Esophagus (tissue), 2 donors: ENCODE measurements at regions not wholly inside any gene's neighbourhood (a gene's known extent, or its start where the extent isn't known, plus 50 kb on each side); places are given as distances from the start of the nearest gene placed in this dataset.
"Not testable (repeated sequence)": the region's sequence is repeated elsewhere in the genome, so short reads cannot be mapped to it uniquely, and the experiment has no call there.

ENCODE experiments used
- H3K27ac ChIP-seq, 2 donors: one replicate each; pipeline ENCODE4 v1.5.1; 2013; ENCODE audit warnings: low read depth in 2 of 2, mild to moderate bottlenecking in 2 of 2, inconsistent platforms in 1 of 2, low read length in 1 of 2, moderate library complexity in 1 of 2
- H3K27me3 ChIP-seq, 2 donors: one replicate each; pipeline ENCODE4 v1.6.1; 2013; ENCODE audit warnings: low read length in 2 of 2, control low read depth in 1 of 2, mild to moderate bottlenecking in 1 of 2; ENCODE audit not compliant: insufficient read depth in 2 of 2, control insufficient read depth in 1 of 2
- H3K36me3 ChIP-seq, 2 donors: one replicate each; pipeline ENCODE4 v1.6.1; 2013; ENCODE audit warnings: low read length in 1 of 2; ENCODE audit not compliant: control insufficient read depth in 2 of 2, insufficient read depth in 2 of 2
- H3K4me1 ChIP-seq, 2 donors: one replicate each; pipeline ENCODE4 v1.6.1; 2013; ENCODE audit warnings: low read length in 1 of 2; ENCODE audit not compliant: control insufficient read depth in 2 of 2, insufficient read depth in 2 of 2
- H3K4me3 ChIP-seq, 2 donors: one replicate each; pipeline ENCODE4 v1.5.1; 2013; ENCODE audit warnings: low read length in 2 of 2, mild to moderate bottlenecking in 2 of 2, low read depth in 1 of 2, moderate library complexity in 1 of 2
- H3K9me3 ChIP-seq, 2 donors: one replicate each; pipeline ENCODE4 v1.6.1; 2013; ENCODE audit warnings: mild to moderate bottlenecking in 2 of 2, low read depth in 1 of 2, low read length in 1 of 2, moderate library complexity in 1 of 2; ENCODE audit not compliant: control insufficient read depth in 2 of 2, insufficient read depth in 1 of 2
- WGBS, 2 donors: extraction: QIAGEN DNeasy Blood & Tissue Kit; methylation state at CpG; one replicate each; pipeline ENCODE4 v1.1.7; 2013; 5-methylcytosine and 5-hydroxymethylcytosine counted together
- donor health status: healthy with polysubstance abuse.
- donor health status: Bipolar disorder and iron deficiency.

DNA sequence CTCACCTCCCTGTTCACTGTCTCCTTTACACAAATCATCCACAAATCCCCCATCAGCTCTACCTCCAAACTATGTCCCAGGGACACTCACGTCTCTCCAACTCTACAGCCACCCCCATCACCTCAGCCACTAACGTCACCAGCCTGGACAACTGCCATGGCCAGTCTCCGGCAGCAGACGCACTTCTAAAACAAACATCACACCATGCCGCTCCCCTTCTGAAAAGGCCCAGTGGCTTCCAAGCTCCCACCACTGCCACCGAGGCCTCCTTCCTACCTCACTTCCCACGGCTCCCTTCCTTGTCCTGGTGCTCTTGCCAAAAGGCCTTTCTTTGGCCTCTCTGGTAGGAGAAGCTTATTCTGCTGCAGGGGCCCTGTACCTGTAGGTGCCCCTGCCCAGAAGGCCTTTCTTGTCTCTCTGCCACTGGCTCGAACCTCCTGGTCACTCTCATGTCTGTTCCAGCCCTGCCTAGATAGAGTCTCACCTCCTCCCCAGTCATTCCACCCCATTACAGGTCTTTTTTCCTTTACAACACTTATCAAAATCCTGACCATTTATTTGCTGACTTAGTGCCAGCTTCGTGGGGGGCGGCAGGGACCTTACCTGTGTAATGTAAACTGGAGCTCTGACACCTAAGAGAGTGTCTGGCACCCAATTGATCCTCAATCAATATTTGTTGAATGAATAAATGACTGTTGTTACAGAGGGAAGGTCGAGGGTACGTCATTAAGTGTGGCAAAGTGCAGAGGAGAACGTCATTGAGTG lies 304.2 kb downstream of the GOLGA6L6 start:
- H3K27me3 ChIP-seq, H3K27ac ChIP-seq, H3K36me3 ChIP-seq, H3K9me3 ChIP-seq, H3K4me3 ChIP-seq, H3K4me1 ChIP-seq: not testable (repeated sequence)
- 68 to 71% methylated on average over 13 of the region's 13 CpGs for WGBS, 2 donors

DNA sequence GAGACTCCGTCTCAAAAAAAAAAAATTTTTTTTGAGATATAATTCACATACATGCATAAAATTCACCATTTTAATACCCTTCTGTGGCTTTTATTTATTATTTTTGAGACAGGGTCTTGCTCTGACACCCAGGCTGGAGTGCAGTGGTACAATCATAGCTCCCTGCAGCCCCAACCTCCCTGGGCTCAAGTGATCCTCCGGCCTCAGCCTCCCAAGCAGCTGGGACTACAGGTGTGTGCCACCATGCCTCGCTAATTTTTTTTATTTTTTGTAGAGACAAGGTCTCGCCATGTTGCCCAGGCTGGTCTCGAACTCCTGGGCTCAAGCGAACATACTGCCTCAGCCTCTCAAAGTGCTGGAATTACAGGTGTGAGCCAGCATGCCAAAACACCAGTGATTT lies 305.9 kb downstream of the GOLGA6L6 start:
- 65 to 71% methylated on average over 6 of the region's 6 CpGs for WGBS, 2 donors
- H3K27ac ChIP-seq, H3K36me3 ChIP-seq, H3K4me3 ChIP-seq, H3K9me3 ChIP-seq, H3K27me3 ChIP-seq, H3K4me1 ChIP-seq: not testable (repeated sequence)

GRCh38 chr15:20234006-20234540 lies 307.5 kb downstream of the GOLGA6L6 start:
- not testable (repeated sequence) for H3K9me3 ChIP-seq, H3K27me3 ChIP-seq, H3K36me3 ChIP-seq, H3K4me3 ChIP-seq, H3K4me1 ChIP-seq, H3K27ac ChIP-seq
- WGBS, 2 donors: 76 to 77% methylated on average over 12 of the region's 12 CpGs

DNA sequence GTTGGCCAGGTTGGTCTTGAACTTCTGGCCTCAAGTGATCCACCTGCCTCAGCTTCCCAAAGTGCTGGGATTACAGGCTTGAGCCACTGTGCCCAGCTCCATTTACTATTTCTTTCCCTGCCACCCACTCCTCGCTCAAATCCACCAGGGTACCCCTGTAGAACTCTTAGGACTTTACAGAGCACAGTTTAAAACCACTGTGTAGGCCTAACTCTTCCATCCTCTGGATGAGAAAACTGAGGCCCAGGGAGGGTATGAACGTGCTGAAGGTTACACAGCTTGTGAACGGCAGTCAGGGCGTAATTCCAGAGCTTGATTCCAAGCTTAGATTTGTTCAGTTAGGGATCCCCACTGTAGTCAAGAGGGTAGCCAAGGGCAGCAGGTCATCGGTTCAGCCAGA lies 309.1 kb downstream of the GOLGA6L6 start:
- H3K4me1 ChIP-seq, H3K36me3 ChIP-seq, H3K27me3 ChIP-seq, H3K4me3 ChIP-seq, H3K9me3 ChIP-seq, H3K27ac ChIP-seq: not testable (repeated sequence)
- WGBS, 2 donors: 63 to 65% methylated on average over 5 of the region's 5 CpGs

GRCh38 chr15:20230656-20231055 lies 310.9 kb downstream of the GOLGA6L6 start:
- H3K36me3 ChIP-seq, H3K27ac ChIP-seq, H3K4me3 ChIP-seq, H3K27me3 ChIP-seq, H3K4me1 ChIP-seq, H3K9me3 ChIP-seq: not testable (repeated sequence)
- WGBS, 2 donors: 64 to 65% methylated on average over 3 of the region's 3 CpGs

DNA sequence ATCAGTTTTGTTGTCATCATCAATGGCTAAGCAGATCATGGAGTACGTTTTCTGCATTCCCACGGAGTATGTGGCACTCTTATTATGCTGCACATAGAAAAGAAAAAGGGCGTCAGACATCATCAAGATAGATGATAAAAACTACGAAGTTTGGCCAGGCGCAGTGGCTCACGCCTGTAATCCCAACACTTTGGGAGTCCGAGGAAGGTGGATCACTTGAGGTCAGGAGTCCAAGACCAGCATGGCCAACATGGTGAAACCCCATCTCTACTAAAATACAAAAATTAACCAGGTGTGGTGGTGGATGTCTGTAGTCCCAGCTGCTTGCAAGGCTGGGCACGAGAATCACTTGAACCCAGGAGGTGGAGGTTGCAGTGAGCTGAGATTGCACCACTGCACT lies 312.8 kb downstream of the GOLGA6L6 start:
- not testable (repeated sequence) for H3K4me1 ChIP-seq, H3K9me3 ChIP-seq, H3K27ac ChIP-seq, H3K27me3 ChIP-seq, H3K4me3 ChIP-seq, H3K36me3 ChIP-seq
- 75 to 76% methylated on average over 8 of the region's 8 CpGs for WGBS, 2 donors

DNA sequence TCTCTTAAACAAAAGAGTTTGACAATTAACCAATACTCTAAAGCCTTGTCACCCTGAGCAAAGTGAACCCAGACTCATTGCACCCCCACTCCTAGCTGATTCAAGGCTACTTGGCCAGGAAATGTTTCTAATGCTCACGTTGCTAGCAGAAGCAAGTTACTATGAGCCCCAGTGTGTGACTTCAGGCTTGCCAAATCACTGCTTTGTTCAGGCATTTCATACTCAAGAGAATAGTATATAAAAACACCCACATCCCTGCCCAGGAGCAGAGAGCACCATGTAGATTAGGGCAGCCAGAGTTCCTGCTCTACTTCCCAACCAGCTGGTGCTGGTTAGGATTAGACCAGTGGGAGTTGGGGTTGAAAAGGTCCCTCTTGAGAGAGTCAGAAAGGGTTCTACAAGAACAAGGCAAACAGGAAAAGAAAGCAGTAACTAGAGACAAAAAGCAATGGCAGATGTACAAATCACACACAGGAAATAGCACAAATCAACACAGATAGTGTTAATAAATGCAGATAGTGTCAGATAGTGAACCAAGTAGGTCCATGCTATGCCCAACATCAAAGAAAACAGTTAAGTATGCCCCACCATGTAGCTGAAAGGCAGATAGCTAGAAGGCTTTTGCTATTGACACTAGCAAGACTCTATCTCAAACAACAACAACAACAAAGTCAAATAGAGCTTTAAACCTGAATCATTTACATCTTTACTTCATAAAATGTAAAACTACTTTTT lies 314.3 kb downstream of the GOLGA6L6 start:
- not testable (repeated sequence) for H3K27ac ChIP-seq, H3K9me3 ChIP-seq, H3K4me3 ChIP-seq, H3K4me1 ChIP-seq, H3K27me3 ChIP-seq, H3K36me3 ChIP-seq
- WGBS, 2 donors: 33 to 50% methylated on average over 1 of the region's 1 CpG

GRCh38 chr15:20226531-20226930 lies 315.1 kb downstream of the GOLGA6L6 start:
- not testable (repeated sequence) for H3K27ac ChIP-seq, H3K4me3 ChIP-seq, H3K36me3 ChIP-seq, H3K9me3 ChIP-seq, H3K27me3 ChIP-seq, H3K4me1 ChIP-seq
- 55 to 85% methylated on average over 1 to 2 of the region's 2 CpGs for WGBS, 2 donors

DNA sequence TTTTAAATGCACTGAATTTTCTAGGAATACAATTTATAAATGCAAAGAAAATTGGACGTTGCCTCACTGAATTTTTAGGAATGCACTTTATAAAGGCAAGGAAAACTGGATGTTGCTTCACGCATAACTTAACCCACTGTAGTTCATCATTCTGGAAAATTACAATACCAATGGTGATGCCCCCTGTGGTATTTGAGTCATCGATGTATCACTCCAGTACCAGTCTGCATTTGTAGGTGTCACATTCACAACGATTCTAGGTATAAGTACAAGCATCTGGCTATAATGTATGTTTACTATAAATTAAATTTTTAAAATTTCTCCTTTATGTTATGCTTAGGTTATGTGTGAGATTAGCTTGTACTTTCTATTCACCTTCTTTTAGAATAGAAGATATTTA lies 320.5 kb downstream of the GOLGA6L6 start:
- not testable (repeated sequence) for H3K27ac ChIP-seq

DNA sequence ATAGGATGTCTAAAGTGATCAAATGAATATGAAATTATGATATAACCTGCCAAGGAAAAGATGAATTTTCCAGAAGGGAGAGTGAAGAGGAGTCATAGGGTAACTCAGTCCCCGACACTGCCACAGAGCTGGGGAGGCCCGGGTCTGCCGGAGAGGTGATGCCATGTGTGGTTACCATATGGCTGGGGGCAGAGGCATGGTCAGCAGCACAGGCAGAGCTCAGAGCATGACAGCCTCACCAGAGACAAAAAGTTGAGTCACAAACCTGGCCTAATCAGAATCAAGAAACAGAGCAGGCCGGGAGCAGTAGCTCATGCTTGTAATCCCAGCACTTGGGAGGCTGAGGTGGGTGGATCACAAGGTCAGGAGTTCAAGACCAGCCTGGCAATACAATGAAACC lies 322.4 kb downstream of the GOLGA6L6 start:
- H3K4me3 ChIP-seq, H3K9me3 ChIP-seq, H3K36me3 ChIP-seq, H3K27me3 ChIP-seq, H3K27ac ChIP-seq, H3K4me1 ChIP-seq: not testable (repeated sequence)
- 81% methylated on average over 4 of the region's 4 CpGs for WGBS, 2 donors

More for the DNA sequence above, 320.5 kb downstream of the GOLGA6L6 start:
- 59 to 60% methylated on average over 4 of the region's 4 CpGs for WGBS, 2 donors
- H3K9me3 ChIP-seq, H3K4me1 ChIP-seq, H3K27me3 ChIP-seq, H3K36me3 ChIP-seq, H3K4me3 ChIP-seq: not testable (repeated sequence)
